ENCODE measurements at regions not wholly inside any gene's neighbourhood (a gene's known extent, or its start where the extent isn't known, plus 50 kb on each side); places are given as distances from the start of the nearest gene placed in this dataset.

DNA sequence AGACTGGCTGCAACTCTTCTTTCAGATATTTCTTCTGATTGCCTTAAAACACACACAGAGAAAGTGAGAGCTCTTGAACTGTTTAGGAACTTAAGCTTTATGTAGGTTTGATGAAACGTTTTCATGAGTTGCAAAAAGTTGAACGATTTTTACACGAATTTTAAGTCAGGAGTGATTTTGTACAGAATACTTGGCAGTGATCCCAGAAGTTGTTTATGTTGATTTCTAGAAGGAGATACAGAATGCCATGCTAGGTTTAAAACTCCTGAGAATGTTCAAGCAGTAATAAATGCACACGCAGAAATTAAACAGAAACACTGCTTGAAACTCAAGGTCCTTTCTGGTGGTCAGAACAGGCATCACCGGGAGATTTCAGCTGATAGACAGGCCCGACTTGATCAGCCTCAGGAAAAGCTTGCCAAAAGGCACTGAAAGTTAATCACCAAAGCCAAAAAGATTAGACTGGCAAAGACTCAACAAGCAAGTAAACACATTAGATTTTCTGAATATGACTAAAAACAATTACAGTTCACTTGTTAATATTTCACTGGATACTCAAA is 123.1 kb downstream of the SOCS6 start (continued):
- TF ChIP-seq KIAA2018 (CRISPR knock-in tag; IDR thresholded peaks at IDR 0.05; ENCODE audit: borderline replicate concordance) (no peak), CEBPB (IDR thresholded peaks at IDR 0.05; ENCODE audit: borderline replicate concordance, low read depth, low read length) (no peak), NR3C1 (CRISPR knock-in tag; IDR thresholded peaks at IDR 0.05) (no peak), ZSCAN21 (CRISPR knock-in tag; IDR thresholded peaks at IDR 0.05; ENCODE audit: borderline replicate concordance) (no peak), SOX13 (IDR thresholded peaks at IDR 0.05) (no peak), SOX13 (CRISPR knock-in tag; conservative IDR thresholded peaks at IDR 0.05 in 1 of 2, IDR thresholded peaks at IDR 0.05 in 1 of 2) (no peak), CREM (IDR thresholded peaks at IDR 0.05) (no peak), CREM (CRISPR knock-in tag; IDR thresholded peaks at IDR 0.05) (no peak), ASH2L (IDR thresholded peaks at IDR 0.05; ENCODE audit: insufficient read length, low read depth, low read length) (no peak), ZC3H4 (CRISPR knock-in tag; IDR thresholded peaks at IDR 0.05; ENCODE audit: borderline replicate concordance) (no peak), ZNF614 (CRISPR knock-in tag; IDR thresholded peaks at IDR 0.05; ENCODE audit: borderline replicate concordance) (no peak), TCF7L2 (IDR thresholded peaks at IDR 0.05; ENCODE audit: low read depth, low read length) (no peak), MTF1 (CRISPR knock-in tag; IDR thresholded peaks at IDR 0.05) (no peak)
- TF ChIP-seq, protein P1, sequence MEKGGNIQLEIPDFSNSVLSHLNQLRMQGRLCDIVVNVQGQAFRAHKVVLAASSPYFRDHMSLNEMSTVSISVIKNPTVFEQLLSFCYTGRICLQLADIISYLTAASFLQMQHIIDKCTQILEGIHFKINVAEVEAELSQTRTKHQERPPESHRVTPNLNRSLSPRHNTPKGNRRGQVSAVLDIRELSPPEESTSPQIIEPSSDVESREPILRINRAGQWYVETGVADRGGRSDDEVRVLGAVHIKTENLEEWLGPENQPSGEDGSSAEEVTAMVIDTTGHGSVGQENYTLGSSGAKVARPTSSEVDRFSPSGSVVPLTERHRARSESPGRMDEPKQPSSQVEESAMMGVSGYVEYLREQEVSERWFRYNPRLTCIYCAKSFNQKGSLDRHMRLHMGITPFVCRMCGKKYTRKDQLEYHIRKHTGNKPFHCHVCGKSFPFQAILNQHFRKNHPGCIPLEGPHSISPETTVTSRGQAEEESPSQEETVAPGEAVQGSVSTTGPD (CRISPR knock-in tag; IDR thresholded peaks at IDR 0.05) = no peak
- TF ChIP-seq, protein P2, sequence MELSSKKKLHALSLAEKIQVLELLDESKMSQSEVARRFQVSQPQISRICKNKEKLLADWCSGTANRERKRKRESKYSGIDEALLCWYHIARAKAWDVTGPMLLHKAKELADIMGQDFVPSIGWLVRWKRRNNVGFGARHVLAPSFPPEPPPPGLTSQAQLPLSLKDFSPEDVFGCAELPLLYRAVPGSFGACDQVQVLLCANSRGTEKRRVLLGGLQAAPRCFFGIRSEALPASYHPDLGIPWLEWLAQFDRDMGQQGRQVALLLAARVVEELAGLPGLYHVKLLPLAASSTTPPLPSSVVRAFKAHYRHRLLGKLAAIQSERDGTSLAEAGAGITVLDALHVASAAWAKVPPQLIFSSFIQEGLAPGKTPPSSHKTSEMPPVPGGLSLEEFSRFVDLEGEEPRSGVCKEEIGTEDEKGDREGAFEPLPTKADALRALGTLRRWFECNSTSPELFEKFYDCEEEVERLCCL (CRISPR knock-in tag; IDR thresholded peaks at IDR 0.05; ENCODE audit: borderline replicate concordance) = no peak
- TF ChIP-seq, protein P3, sequence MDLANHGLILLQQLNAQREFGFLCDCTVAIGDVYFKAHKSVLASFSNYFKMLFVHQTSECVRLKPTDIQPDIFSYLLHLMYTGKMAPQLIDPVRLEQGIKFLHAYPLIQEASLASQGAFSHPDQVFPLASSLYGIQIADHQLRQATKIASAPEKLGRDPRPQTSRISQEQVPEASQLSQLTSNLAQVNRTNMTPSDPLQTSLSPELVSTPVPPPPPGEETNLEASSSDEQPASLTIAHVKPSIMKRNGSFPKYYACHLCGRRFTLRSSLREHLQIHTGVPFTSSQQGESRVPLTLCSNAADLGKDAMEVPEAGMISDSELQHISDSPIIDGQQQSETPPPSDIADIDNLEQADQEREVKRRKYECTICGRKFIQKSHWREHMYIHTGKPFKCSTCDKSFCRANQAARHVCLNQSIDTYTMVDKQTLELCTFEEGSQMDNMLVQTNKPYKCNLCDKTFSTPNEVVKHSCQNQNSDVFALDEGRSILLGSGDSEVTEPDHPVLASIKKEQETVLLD (CRISPR knock-in tag; IDR thresholded peaks at IDR 0.05; ENCODE audit: low read depth) = no peak

Measured in HepG2 (cell line).